Neural progenitor cell (in vitro differentiated cells): ENCODE measurements at regions not wholly inside any gene's neighbourhood (a gene's known extent, or its start where the extent isn't known, plus 50 kb on each side); places are given as distances from the start of the nearest gene placed in this dataset.

ENCODE experiments used
- CTCF ChIP-seq: fragments of 200-600 bp; sonication (generic); IDR thresholded peaks from 2 replicates; pipeline ENCODE4 v1.5.1; 2017; ENCODE audit warnings: antibody characterized with exemption, mild to moderate bottlenecking
- EZH2 ChIP-seq: fragments of 200-600 bp; sonication (generic); IDR thresholded peaks from 2 replicates; pipeline ENCODE4 v1.6.1; 2017; ENCODE audit warnings: antibody characterized with exemption, mild to moderate bottlenecking, moderate library complexity
- EZH2phosphoT487 ChIP-seq: fragments of 200-600 bp; sonication (generic); IDR thresholded peaks from 2 replicates; pipeline ENCODE4 v1.6.1; 2017; ENCODE audit warnings: antibody characterized with exemption

- TF ChIP-seq CTCF = no peak
- no peak for TF ChIP-seq EZH2phosphoT487
- no peak for TF ChIP-seq EZH2
Measured at GRCh38 chr9:129432297-129433154, 188.4 kb downstream of the C9orf50 start.
